ENCODE measurements at regions not wholly inside any gene's neighbourhood (a gene's known extent, or its start where the extent isn't known, plus 50 kb on each side); places are given as distances from the start of the nearest gene placed in this dataset.
A peak's percentile ranks its signal among the peaks of the same experiment; 100 is the strongest.

GRCh38 chr9:31347082-31347617 is 1037.3 kb upstream of the ACO1 start:
- Histone ChIP-seq H3K27ac (replicated peaks in 1 of 4) (no peak overlapping the region), H3K4me3 (peak overlapping the region in 1 of 4 donors; percentile 28), H3K4me1 (no peaks in the 10 kb centered on the region), H3K27me3 (no peaks in the 10 kb centered on the region), H3K36me3 (no peaks in the 10 kb centered on the region), H3K9me3 (no peaks in the 10 kb centered on the region)
- DNase-seq (ENCODE audit: extremely low spot score), result no peak
- no peak for TF ChIP-seq POLR2AphosphoS5 (IDR thresholded peaks at IDR 0.05)
- no peak for TF ChIP-seq EP300 (IDR thresholded peaks at IDR 0.05)
- no peak for TF ChIP-seq CTCF (IDR thresholded peaks at IDR 0.05)
- no peak for TF ChIP-seq POLR2A (IDR thresholded peaks at IDR 0.05; ENCODE audit: low read depth)
- intact Hi-C loops (cut with DNase I), result no loop called here
- WGBS, result 58% methylated on average over 6 of the region's 6 CpGs

GRCh38 chr9:31355159-31355882 is 1029.1 kb upstream of the ACO1 start:
- intact Hi-C loops (cut with DNase I), result no loop called here
- Histone ChIP-seq H3K4me1 (no peaks in the 10 kb centered on the region), H3K9me3 (no peaks in the 10 kb centered on the region), H3K36me3 (no peaks in the 10 kb centered on the region), H3K4me3 (no peak overlapping the region), H3K27me3 (no peaks in the 10 kb centered on the region), H3K27ac (replicated peaks in 1 of 4) (no peak overlapping the region)
- no peak for TF ChIP-seq POLR2A (IDR thresholded peaks at IDR 0.05; ENCODE audit: low read depth)
- TF ChIP-seq EP300 (IDR thresholded peaks at IDR 0.05), result no peak
- no peak for TF ChIP-seq CTCF (IDR thresholded peaks at IDR 0.05)
- no peak for TF ChIP-seq POLR2AphosphoS5 (IDR thresholded peaks at IDR 0.05)
- WGBS, result 91% methylated on average over 5 of the region's 5 CpGs
- DNase-seq (ENCODE audit: extremely low spot score), result no peak

- DNase-seq (ENCODE audit: extremely low spot score), result no peak
- H3K27ac ChIP-seq (replicated peaks in 1 of 4), result no peak overlapping the region
- H3K27me3 ChIP-seq, result no peaks in the 10 kb centered on the region
- intact Hi-C loops (cut with DNase I), result no loop called here
- H3K4me3 ChIP-seq, result no peak overlapping the region
- H3K9me3 ChIP-seq, result no peaks in the 10 kb centered on the region
- TF ChIP-seq POLR2AphosphoS5 (IDR thresholded peaks at IDR 0.05) (no peak), CTCF (IDR thresholded peaks at IDR 0.05) (no peak), EP300 (IDR thresholded peaks at IDR 0.05) (no peak), POLR2A (IDR thresholded peaks at IDR 0.05; ENCODE audit: low read depth) (no peak)
- no peaks in the 10 kb centered on the region for H3K4me1 ChIP-seq
- H3K36me3 ChIP-seq, result no peaks in the 10 kb centered on the region
Observed at GRCh38 chr9:31355965-31356364, 1028.5 kb upstream of the ACO1 start.

GRCh38 chr9:31359071-31359470 is 1025.4 kb upstream of the ACO1 start:
- no peaks in the 10 kb centered on the region for H3K36me3 ChIP-seq
- H3K27me3 ChIP-seq, result no peaks in the 10 kb centered on the region
- H3K4me1 ChIP-seq, result no peaks in the 10 kb centered on the region
- no peak overlapping the region for H3K4me3 ChIP-seq
- intact Hi-C loops (cut with DNase I), result no loop called here
- H3K27ac ChIP-seq (replicated peaks in 1 of 4), result no peak overlapping the region
- H3K9me3 ChIP-seq, result no peaks in the 10 kb centered on the region
- no peak for TF ChIP-seq POLR2A (IDR thresholded peaks at IDR 0.05; ENCODE audit: low read depth)
- no peak for TF ChIP-seq POLR2AphosphoS5 (IDR thresholded peaks at IDR 0.05)
- TF ChIP-seq EP300 (IDR thresholded peaks at IDR 0.05), result no peak
- no peak for DNase-seq (ENCODE audit: extremely low spot score)

- intact Hi-C loops (cut with DNase I), result no loop called here
- Histone ChIP-seq H3K4me3 (no peak overlapping the region), H3K36me3 (no peaks in the 10 kb centered on the region), H3K4me1 (no peaks in the 10 kb centered on the region), H3K27me3 (no peaks in the 10 kb centered on the region), H3K9me3 (no peaks in the 10 kb centered on the region), H3K27ac (replicated peaks in 1 of 4) (no peak overlapping the region)
- no peak for TF ChIP-seq POLR2AphosphoS5 (IDR thresholded peaks at IDR 0.05)
- TF ChIP-seq CTCF (IDR thresholded peaks at IDR 0.05), result no peak
- TF ChIP-seq POLR2A (IDR thresholded peaks at IDR 0.05; ENCODE audit: low read depth), result no peak
- TF ChIP-seq EP300 (IDR thresholded peaks at IDR 0.05), result no peak
- WGBS, result 89% methylated on average over 5 of the region's 5 CpGs
- no peak for DNase-seq (ENCODE audit: extremely low spot score)
Observed at GRCh38 chr9:31364171-31364570, 1020.3 kb upstream of the ACO1 start.

Measured in esophagus muscularis mucosa (tissue), 4 donors.